ENCODE measurements at regions not wholly inside any gene's neighbourhood (a gene's known extent, or its start where the extent isn't known, plus 50 kb on each side); places are given as distances from the start of the nearest gene placed in this dataset.

GRCh38 chr19:34305221-34306083 is 51.1 kb downstream of the GARRE1 start:
- WGBS, 3 donors = 35 to 41% (median 37%) methylated on average over 10 of the region's 10 CpGs
- intact Hi-C loops (cut with DNase I) = no loop called here
- DNase-seq = no peak

GRCh38 chr19:34306213-34306661 is 51.9 kb downstream of the GARRE1 start:
- Histone ChIP-seq H3K4me3 (no peak overlapping the region), H3K27me3 (no peaks in the 10 kb centered on the region), H3K4me1 (ENCODE audit: insufficient read depth) (peaks cover 20% of the 10 kb centered on the region), H3K36me3 (no peaks in the 10 kb centered on the region), H3K9me3 (no peaks in the 10 kb centered on the region), H3K27ac (peak overlapping the region in 1 of 2 donors; percentile 39)
- 74 to 80% (median 75%) methylated on average over 2 of the region's 2 CpGs for WGBS, 3 donors
- TF ChIP-seq CTCF (IDR thresholded peaks at IDR 0.05) (no peak), EP300 (IDR thresholded peaks at IDR 0.05) (no peak), POLR2A (IDR thresholded peaks at IDR 0.05) (no peak)
- intact Hi-C loops (cut with DNase I) = no loop called here
- no peak for DNase-seq

More at GRCh38 chr19:34305221-34306083, 51.1 kb downstream of the GARRE1 start:
- Histone ChIP-seq H3K36me3 (no peaks in the 10 kb centered on the region), H3K4me1 (ENCODE audit: insufficient read depth) (peaks cover 18% of the 10 kb centered on the region), H3K27ac (peak overlapping the region in 1 of 2 donors; percentile 39), H3K9me3 (no peaks in the 10 kb centered on the region), H3K27me3 (no peaks in the 10 kb centered on the region), H3K4me3 (no peak overlapping the region)
- no peak for TF ChIP-seq POLR2A (IDR thresholded peaks at IDR 0.05)
- no peak for TF ChIP-seq EP300 (IDR thresholded peaks at IDR 0.05)
- TF ChIP-seq CTCF (IDR thresholded peaks at IDR 0.05) = no peak

- intact Hi-C loops (cut with DNase I) = no loop called here
- Histone ChIP-seq H3K4me1 (ENCODE audit: insufficient read depth) (peaks cover 20% of the 10 kb centered on the region), H3K4me3 (no peak overlapping the region), H3K27ac (no peak overlapping the region), H3K27me3 (no peaks in the 10 kb centered on the region), H3K36me3 (no peaks in the 10 kb centered on the region), H3K9me3 (no peaks in the 10 kb centered on the region)
- DNase-seq = no peak
- WGBS, 3 donors = 82 to 87% (median 84%) methylated on average over 6 of the region's 6 CpGs
- TF ChIP-seq EP300 (IDR thresholded peaks at IDR 0.05) (no peak), CTCF (IDR thresholded peaks at IDR 0.05) (no peak), POLR2A (IDR thresholded peaks at IDR 0.05) (no peak)
These were observed 52.5 kb downstream of the GARRE1 start for GRCh38 chr19:34306824-34307223.

- Histone ChIP-seq H3K27ac (no peak overlapping the region), H3K4me1 (ENCODE audit: insufficient read depth) (peaks cover 20% of the 10 kb centered on the region), H3K4me3 (no peak overlapping the region), H3K9me3 (no peaks in the 10 kb centered on the region), H3K27me3 (no peaks in the 10 kb centered on the region), H3K36me3 (no peaks in the 10 kb centered on the region)
- no peak for DNase-seq
- TF ChIP-seq EP300 (IDR thresholded peaks at IDR 0.05) = no peak
- TF ChIP-seq CTCF (IDR thresholded peaks at IDR 0.05) = no peak
- no peak for TF ChIP-seq POLR2A (IDR thresholded peaks at IDR 0.05)
- intact Hi-C loops (cut with DNase I) = no loop called here
- WGBS, 3 donors = 78 to 88% (median 87%) methylated on average over 8 of the region's 8 CpGs
These were observed 54.3 kb downstream of the GARRE1 start for GRCh38 chr19:34308381-34309367.

Data from ovary (tissue), 7 donors.